Activated T-helper 1 cell treated with anti-CD3 and anti-CD28 coated beads, Interleukin-12 subunit alpha, Interleukin-12 subunit beta, Interleukin-2, Interleukin-4 antibody, amounts not matched to agents 30 ng/mL and 10 ng/mL and 1 ng/mL, durations not matched to agents 14 hours and 24 hours and 36 hours (primary cell): ENCODE measurements at regions not wholly inside any gene's neighbourhood (a gene's known extent, or its start where the extent isn't known, plus 50 kb on each side); places are given as distances from the start of the nearest gene placed in this dataset.
A peak's percentile ranks its signal among the peaks of the same experiment; 100 is the strongest.

Experiments
- DNase-seq: peaks from one replicate; pipeline ENCODE4 v3.0.0; 2021; ENCODE audit warnings: low spot score
- H3K27ac Mint-ChIP-seq: one replicate; pipeline ENCODE4 v1.8.0; 2021; ENCODE audit warnings: mild to moderate bottlenecking, mixed read lengths
- H3K27me3 Mint-ChIP-seq: one replicate; pipeline ENCODE4 v1.8.0; 2022; ENCODE audit warnings: mild to moderate bottlenecking, moderate library complexity, mixed read lengths; ENCODE audit not compliant: insufficient read depth
- H3K36me3 Mint-ChIP-seq: one replicate; pipeline ENCODE4 v1.8.0; 2021; ENCODE audit warnings: low read depth, mixed read lengths
- H3K4me1 Mint-ChIP-seq: one replicate; pipeline ENCODE4 v1.8.0; 2021; ENCODE audit warnings: low read depth, mixed read lengths
- H3K4me3 Mint-ChIP-seq: one replicate; pipeline ENCODE4 v1.8.0; 2021; ENCODE audit warnings: mild to moderate bottlenecking, moderate library complexity, mixed read lengths
- H3K9me3 Mint-ChIP-seq: one replicate; pipeline ENCODE4 v1.8.0; 2021; ENCODE audit warnings: mixed read lengths
- intact Hi-C: fragments of 100-400 bp; cut with micrococcal nuclease; formaldehyde crosslinking; loops from one replicate; pipeline ENCODE4 v1.15.1; 2024

DNA sequence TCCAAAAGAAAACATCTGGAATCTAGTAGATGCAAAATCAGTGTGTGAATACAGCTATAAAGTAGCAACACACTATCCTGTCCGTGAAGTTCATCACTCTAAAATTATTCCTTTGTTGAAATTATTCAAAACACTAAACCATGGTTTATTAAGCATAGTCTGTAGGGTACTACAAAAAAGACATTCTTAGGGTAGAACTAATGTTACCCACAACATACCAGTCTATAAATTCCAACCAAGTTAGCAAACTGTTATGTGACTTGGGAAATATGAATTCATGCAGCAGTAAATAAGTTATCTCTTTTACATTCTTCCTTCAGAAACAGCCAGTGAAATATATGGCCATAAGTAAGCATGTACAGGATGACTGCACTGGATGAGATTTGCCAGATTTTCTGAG, 580.3 kb upstream of the ADGRB3 start:
- Mint-ChIP-seq H3K9me3 (peaks cover 2% of the 10 kb centered on the region), H3K4me3 (no peak overlapping the region), H3K4me1 (no peaks in the 10 kb centered on the region), H3K27ac (no peak overlapping the region), H3K27me3 (no peaks in the 10 kb centered on the region), H3K36me3 (no peaks in the 10 kb centered on the region)
- intact Hi-C loops = no loop called here
- no peak for DNase-seq

DNA sequence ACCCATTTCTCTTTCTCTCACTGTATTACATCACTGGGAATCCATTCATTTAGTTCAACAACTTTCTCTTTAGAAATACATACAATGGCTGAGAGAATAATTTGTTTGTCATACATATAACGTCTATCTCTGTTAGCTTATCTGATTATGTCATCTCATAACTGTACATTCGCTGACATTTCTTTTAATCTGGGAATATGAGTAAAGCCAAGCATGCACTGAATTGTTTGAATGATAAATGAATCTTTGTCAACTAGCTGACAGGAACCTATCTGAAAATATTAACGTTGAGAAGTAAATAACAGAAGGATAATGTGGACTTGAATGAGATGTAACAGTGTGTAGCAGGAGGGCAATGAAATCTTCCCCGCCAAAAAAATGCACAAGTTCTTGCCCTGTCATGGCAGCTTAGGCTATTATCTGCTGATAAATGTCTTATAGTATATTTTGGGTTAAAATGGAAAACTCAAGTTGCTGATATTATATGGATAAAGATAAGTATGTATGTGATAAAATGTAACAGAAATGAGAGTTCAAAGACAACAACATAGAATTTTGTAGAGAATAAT, 581.2 kb upstream of the ADGRB3 start:
- DNase-seq = no peak

GRCh38 chr6:68052234-68052633, 582.8 kb upstream of the ADGRB3 start:
- Mint-ChIP-seq H3K36me3 (no peaks in the 10 kb centered on the region), H3K9me3 (peaks cover 3% of the 10 kb centered on the region), H3K27me3 (no peaks in the 10 kb centered on the region), H3K4me3 (no peak overlapping the region), H3K27ac (no peak overlapping the region), H3K4me1 (no peaks in the 10 kb centered on the region)
- no peak for DNase-seq
- intact Hi-C loops = no loop called here

More for the DNA sequence above, 581.2 kb upstream of the ADGRB3 start:
- H3K36me3 Mint-ChIP-seq = no peaks in the 10 kb centered on the region
- no peaks in the 10 kb centered on the region for H3K4me1 Mint-ChIP-seq
- intact Hi-C loops = no loop called here
- H3K27me3 Mint-ChIP-seq = no peaks in the 10 kb centered on the region
- peaks cover 2% of the 10 kb centered on the region for H3K9me3 Mint-ChIP-seq
- no peak overlapping the region for H3K4me3 Mint-ChIP-seq
- no peak overlapping the region for H3K27ac Mint-ChIP-seq

DNA sequence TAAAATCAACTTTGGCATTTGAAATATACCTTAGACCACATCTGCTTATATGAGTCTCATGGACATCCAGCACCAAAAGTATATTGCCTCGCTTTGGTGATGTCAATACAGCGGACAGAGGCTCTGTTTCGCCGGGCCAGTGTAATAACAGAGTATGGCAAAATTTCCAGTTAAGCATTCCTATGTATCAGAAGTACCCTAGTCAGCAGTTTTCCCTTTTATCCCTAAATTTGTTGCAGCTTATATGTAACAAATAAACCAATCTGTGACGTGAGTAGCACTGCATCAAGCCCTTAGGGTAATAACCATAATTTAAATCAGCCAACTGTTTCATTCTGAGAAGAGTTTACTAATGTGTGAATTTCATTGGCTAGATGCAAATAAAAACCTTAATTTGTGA, 585.5 kb upstream of the ADGRB3 start:
- no peaks in the 10 kb centered on the region for H3K4me1 Mint-ChIP-seq
- no peaks in the 10 kb centered on the region for H3K27me3 Mint-ChIP-seq
- intact Hi-C loops = no loop called here
- H3K9me3 Mint-ChIP-seq = peaks cover 9% of the 10 kb centered on the region
- H3K4me3 Mint-ChIP-seq = no peak overlapping the region
- H3K27ac Mint-ChIP-seq = no peak overlapping the region
- DNase-seq = no peak
- H3K36me3 Mint-ChIP-seq = no peaks in the 10 kb centered on the region

DNA sequence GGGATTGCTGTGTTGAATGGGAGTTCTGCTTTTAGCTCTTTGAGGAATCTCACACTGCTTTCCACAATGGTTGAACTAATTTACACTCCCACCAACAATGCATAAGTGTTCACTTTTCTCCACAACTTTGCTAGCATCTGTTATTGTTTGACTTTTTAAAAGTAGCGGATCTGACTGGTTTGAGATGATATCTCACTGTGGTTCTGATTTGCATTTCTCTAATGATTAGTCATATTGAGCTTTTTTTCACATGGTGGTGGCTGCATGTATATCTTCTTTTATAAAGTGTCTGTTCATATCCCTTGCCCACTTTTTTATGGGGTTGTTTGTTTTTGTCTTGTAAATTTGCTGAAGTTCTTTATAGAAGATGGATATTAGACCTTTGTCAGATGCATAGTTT, 588.3 kb upstream of the ADGRB3 start:
- no peak overlapping the region for H3K4me3 Mint-ChIP-seq
- H3K27ac Mint-ChIP-seq = no peak overlapping the region
- no peak for DNase-seq
- H3K36me3 Mint-ChIP-seq = no peaks in the 10 kb centered on the region
- intact Hi-C loops = no loop called here
- H3K9me3 Mint-ChIP-seq = peaks cover 7% of the 10 kb centered on the region
- H3K4me1 Mint-ChIP-seq = no peaks in the 10 kb centered on the region
- no peaks in the 10 kb centered on the region for H3K27me3 Mint-ChIP-seq

GRCh38 chr6:68046302-68046701, 588.8 kb upstream of the ADGRB3 start:
- no peaks in the 10 kb centered on the region for H3K36me3 Mint-ChIP-seq
- H3K27ac Mint-ChIP-seq = no peak overlapping the region
- intact Hi-C loops = no loop called here
- no peak overlapping the region for H3K4me3 Mint-ChIP-seq
- no peaks in the 10 kb centered on the region for H3K4me1 Mint-ChIP-seq
- no peak for DNase-seq
- peaks cover 7% of the 10 kb centered on the region for H3K9me3 Mint-ChIP-seq
- no peaks in the 10 kb centered on the region for H3K27me3 Mint-ChIP-seq

DNA sequence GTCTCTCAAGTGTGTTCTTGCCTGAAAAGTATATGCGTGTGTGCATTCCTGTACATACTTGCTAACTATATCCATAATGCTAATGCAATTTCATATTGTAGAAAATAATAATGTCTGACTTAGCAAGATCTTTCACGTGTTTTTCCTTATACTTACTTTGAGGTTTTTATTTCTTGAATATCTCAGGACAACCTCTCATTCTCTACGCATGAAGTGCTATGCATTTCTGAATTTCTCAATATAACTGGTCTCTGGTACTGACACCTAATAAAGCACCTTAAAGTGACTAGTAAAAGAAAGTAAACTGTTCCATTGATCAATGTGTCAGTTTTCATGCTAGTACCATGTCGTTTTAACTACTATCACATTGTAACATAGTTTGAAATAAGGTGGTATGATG, 589.9 kb upstream of the ADGRB3 start:
- H3K36me3 Mint-ChIP-seq = no peaks in the 10 kb centered on the region
- no peaks in the 10 kb centered on the region for H3K27me3 Mint-ChIP-seq
- intact Hi-C loops = no loop called here
- no peak for DNase-seq
- no peaks in the 10 kb centered on the region for H3K4me1 Mint-ChIP-seq
- H3K9me3 Mint-ChIP-seq = peaks cover 7% of the 10 kb centered on the region
- no peak overlapping the region for H3K4me3 Mint-ChIP-seq
- no peak overlapping the region for H3K27ac Mint-ChIP-seq

- Mint-ChIP-seq H3K4me1 (no peaks in the 10 kb centered on the region), H3K27ac (no peak overlapping the region), H3K27me3 (no peaks in the 10 kb centered on the region), H3K4me3 (no peak overlapping the region), H3K36me3 (no peaks in the 10 kb centered on the region), H3K9me3 (peaks cover 7% of the 10 kb centered on the region)
- intact Hi-C loops = no loop called here
- no peak for DNase-seq
These were observed 590.8 kb upstream of the ADGRB3 start for GRCh38 chr6:68044264-68044663.

DNA sequence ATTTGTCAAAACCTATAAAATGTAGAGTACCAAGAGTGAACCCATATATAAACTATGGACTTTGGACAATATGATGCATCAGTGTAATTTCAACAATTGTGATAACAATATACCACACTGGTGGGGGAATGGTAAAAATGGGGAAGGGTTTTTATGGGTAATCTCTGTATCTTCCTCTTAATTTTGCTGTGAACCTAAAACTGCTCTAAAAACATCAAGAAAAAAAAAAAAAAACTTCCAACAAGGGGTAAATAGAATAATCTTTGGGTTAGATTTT, 592.0 kb upstream of the ADGRB3 start:
- H3K4me1 Mint-ChIP-seq = no peaks in the 10 kb centered on the region
- H3K36me3 Mint-ChIP-seq = no peaks in the 10 kb centered on the region
- no peak overlapping the region for H3K4me3 Mint-ChIP-seq
- no peak overlapping the region for H3K27ac Mint-ChIP-seq
- DNase-seq = no peak
- H3K9me3 Mint-ChIP-seq = peaks cover 7% of the 10 kb centered on the region
- intact Hi-C loops = no loop called here
- H3K27me3 Mint-ChIP-seq = no peaks in the 10 kb centered on the region

- no peak for DNase-seq
- Mint-ChIP-seq H3K9me3 (peaks cover 7% of the 10 kb centered on the region), H3K36me3 (no peaks in the 10 kb centered on the region), H3K27ac (no peak overlapping the region), H3K4me3 (no peak overlapping the region), H3K4me1 (no peaks in the 10 kb centered on the region), H3K27me3 (no peaks in the 10 kb centered on the region)
- intact Hi-C loops = no loop called here
These were observed 592.6 kb upstream of the ADGRB3 start for GRCh38 chr6:68042339-68043121.

- intact Hi-C loops = no loop called here
- DNase-seq = no peak
- H3K27ac Mint-ChIP-seq = no peak overlapping the region
- H3K27me3 Mint-ChIP-seq = no peaks in the 10 kb centered on the region
- H3K4me1 Mint-ChIP-seq = no peaks in the 10 kb centered on the region
- peaks cover 3% of the 10 kb centered on the region for H3K9me3 Mint-ChIP-seq
- H3K36me3 Mint-ChIP-seq = no peaks in the 10 kb centered on the region
- H3K4me3 Mint-ChIP-seq = no peak overlapping the region
These were observed 594.3 kb upstream of the ADGRB3 start for GRCh38 chr6:68040780-68041179.

DNA sequence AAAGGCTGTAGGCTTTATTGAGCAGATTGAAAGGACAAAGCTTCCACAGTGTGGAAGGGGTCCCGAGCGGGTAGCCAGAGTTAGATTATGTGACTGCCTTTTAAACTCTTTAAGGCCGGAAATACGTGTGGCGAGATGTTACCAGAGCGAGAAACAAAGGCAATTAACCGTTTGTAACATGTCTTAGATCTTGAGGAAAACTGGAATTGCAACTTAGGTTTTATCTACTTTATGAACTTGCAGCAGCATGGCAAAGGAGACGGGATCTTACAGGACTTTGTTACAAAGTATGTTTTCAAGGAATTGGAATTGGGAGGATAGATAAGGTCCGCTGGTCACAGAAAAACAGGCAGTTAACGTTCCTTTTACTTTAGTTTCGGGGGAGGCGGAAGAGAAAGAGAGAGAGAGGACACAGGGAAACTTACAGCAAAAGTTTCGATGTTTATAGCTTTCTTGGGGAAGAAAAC, 594.7 kb upstream of the ADGRB3 start:
- no peaks in the 10 kb centered on the region for H3K36me3 Mint-ChIP-seq
- H3K27me3 Mint-ChIP-seq = no peaks in the 10 kb centered on the region
- intact Hi-C loops = no loop called here
- H3K4me1 Mint-ChIP-seq = no peaks in the 10 kb centered on the region
- H3K27ac Mint-ChIP-seq = no peak overlapping the region
- peaks cover 3% of the 10 kb centered on the region for H3K9me3 Mint-ChIP-seq
- H3K4me3 Mint-ChIP-seq = peak overlapping the region; percentile 12
- no peak for DNase-seq

DNA sequence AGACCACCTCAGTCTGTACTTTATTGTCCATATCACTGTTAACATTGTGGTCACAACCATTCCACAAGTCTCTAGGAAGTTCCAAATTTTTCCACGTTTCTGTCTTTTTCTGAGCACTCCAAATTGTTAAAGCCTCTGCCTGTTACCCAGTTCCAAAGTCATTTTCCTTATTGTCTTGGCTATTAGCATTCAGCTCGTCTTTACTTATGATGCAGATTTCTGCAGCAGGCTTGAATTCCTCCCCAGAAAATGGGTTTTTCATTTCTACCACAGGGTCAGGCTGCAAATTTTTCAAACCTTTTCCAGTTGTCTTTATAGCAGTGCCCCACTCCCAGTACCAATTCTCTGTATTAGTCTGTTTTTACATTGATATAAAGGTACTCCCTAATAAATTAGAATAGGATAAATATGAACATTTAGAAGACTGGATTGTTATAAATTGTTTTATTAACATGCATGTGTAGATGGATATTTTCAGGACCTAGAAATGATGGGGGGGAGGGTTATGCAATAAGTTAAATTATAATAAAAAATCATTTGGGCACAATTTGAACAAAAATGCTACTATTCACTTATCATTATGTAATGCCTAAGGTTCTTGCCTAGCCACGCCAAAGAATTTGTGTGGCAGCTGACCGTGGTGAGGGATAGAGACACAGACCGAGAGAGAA, 595.3 kb upstream of the ADGRB3 start:
- Mint-ChIP-seq H3K27ac (no peak overlapping the region), H3K36me3 (no peaks in the 10 kb centered on the region), H3K4me3 (peak overlapping the region; percentile 12), H3K9me3 (peaks cover 3% of the 10 kb centered on the region), H3K4me1 (no peaks in the 10 kb centered on the region), H3K27me3 (no peaks in the 10 kb centered on the region)
- intact Hi-C loops = no loop called here
- no peak for DNase-seq
